Right atrium auricular region (tissue), 2 donors: ENCODE measurements at regions not wholly inside any gene's neighbourhood (a gene's known extent, or its start where the extent isn't known, plus 50 kb on each side); places are given as distances from the start of the nearest gene placed in this dataset.

Experiments used
- DNase-seq: peaks from one replicate; pipeline ENCODE4 v3.0.0-alpha.2; 2019; ENCODE audit warnings: low spot score
- H3K27ac ChIP-seq, 2 donors: fragments of 200-600 bp; sonication (generic); 1 replicate in 1 of 2; 2 replicates in 1 of 2; pipeline ENCODE4 v1.5.1; 2016 to 2019
- H3K27me3 ChIP-seq, 2 donors: fragments of 200-600 bp; sonication (generic); one replicate each; pipeline versions ENCODE4 v1.5.1 to v1.6.0; 2017 to 2019
- H3K36me3 ChIP-seq: fragments of 200-600 bp; sonication (generic); one replicate; pipeline ENCODE4 v1.5.1; 2016
- H3K4me1 ChIP-seq, 2 donors: fragments of 200-600 bp; sonication (generic); one replicate each; pipeline versions ENCODE4 v1.5.1 to v1.6.0; 2017 to 2019
- H3K4me3 ChIP-seq, 2 donors: fragments of 200-600 bp; sonication (generic); 1 replicate in 1 of 2; 2 replicates in 1 of 2; pipeline ENCODE4 v1.5.1; 2017 to 2019; ENCODE audit warnings: mild to moderate bottlenecking in 1 of 2, moderate library complexity in 1 of 2
- H3K9me3 ChIP-seq, 2 donors: fragments of 200-600 bp; sonication (generic); one replicate each; pipeline ENCODE4 v1.5.1; 2019
- TF ChIP-seq, protein P1 (sequence below), 2 donors: fragments of 200-600 bp; sonication (generic); IDR thresholded peaks; one replicate each; pipeline ENCODE4 v1.5.1; 2019; ENCODE audit warnings: antibody characterized with exemption in 2 of 2

DNA sequence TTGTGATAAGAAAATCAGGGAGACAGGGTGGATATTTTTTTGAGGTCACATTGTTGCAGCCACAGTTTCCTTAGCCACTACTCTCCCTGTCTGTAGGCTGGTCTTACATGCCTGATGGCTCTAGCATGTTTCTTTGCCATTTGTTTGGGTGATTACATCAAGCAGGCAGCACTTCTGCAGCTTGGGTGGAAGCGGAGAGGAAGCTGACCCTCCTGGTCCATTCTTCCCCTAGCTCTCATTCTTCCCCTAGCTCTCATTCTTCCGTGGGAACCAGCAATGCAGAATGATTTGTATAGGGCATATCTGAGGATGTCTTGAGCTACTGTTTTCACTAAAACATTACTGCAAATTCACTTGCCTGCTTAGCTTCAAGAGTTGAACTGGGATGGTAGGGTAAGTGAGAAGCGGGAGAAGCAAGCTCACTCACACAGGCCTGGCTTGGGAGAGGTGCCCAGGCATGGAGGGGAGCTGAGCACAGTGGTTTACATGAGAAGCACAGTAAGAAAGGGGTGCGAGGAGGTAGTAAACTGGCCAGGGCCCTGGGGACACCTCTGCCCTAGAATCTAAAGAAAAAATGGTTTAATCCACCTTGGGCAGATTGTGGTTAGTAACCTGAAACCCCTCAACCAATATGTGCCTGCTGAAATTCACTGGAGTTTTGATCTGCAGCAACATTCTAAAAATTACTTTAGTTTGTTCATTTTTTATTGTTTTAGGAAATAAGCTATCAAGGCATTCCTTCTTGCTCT lies 538.9 kb downstream of the RFC3 start:
- Histone ChIP-seq H3K4me1 (no peaks in the 10 kb centered on the region), H3K36me3 (no peaks in the 10 kb centered on the region), H3K9me3 (no peaks in the 10 kb centered on the region), H3K27ac (no peak overlapping the region), H3K27me3 (no peaks in the 10 kb centered on the region), H3K4me3 (no peak overlapping the region)
- DNase-seq = no peak
- TF ChIP-seq, protein P1, sequence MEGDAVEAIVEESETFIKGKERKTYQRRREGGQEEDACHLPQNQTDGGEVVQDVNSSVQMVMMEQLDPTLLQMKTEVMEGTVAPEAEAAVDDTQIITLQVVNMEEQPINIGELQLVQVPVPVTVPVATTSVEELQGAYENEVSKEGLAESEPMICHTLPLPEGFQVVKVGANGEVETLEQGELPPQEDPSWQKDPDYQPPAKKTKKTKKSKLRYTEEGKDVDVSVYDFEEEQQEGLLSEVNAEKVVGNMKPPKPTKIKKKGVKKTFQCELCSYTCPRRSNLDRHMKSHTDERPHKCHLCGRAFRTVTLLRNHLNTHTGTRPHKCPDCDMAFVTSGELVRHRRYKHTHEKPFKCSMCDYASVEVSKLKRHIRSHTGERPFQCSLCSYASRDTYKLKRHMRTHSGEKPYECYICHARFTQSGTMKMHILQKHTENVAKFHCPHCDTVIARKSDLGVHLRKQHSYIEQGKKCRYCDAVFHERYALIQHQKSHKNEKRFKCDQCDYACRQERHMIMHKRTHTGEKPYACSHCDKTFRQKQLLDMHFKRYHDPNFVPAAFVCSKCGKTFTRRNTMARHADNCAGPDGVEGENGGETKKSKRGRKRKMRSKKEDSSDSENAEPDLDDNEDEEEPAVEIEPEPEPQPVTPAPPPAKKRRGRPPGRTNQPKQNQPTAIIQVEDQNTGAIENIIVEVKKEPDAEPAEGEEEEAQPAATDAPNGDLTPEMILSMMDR (IDR thresholded peaks at IDR 0.05) = no peak

DNA sequence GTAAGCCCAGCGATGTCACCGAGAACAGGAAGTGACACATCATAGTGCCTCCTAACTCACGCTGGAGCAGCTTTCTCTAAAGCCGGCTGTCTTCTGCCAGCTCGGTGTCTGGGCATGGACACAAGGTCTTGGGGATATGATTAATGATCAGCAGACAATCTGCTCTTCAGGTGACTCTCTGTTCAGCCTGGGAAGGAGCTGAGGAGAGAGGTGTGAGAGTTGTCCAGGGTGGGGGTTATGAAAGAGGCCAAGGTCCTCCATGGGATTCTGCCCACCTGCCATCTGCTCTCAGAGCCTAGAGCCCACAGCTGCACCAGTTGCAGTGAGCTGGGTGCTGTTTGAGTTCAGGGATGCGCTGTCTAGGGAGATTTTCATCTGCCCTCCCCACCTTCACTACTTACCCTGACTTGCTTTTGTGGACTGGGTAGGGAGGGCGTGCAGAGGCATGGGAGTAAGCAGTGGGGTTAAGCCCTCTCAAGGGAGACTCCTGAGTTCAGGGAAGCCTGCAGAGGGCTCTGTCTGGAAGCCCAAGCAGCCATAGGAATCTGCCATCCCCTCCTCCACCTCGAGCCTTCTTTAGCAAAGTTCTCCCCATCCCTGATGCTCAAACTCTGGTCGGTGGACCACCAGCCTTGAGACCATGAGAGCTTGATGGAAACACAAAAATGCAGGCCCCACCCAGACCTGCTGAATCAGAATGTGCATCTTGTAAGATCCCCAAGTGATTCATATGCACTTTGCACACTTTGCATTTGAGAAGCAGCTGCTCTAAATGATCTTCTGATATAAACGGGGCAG lies 539.7 kb downstream of the RFC3 start:
- Histone ChIP-seq H3K9me3 (no peaks in the 10 kb centered on the region), H3K27ac (no peak overlapping the region), H3K4me1 (no peaks in the 10 kb centered on the region), H3K27me3 (no peaks in the 10 kb centered on the region), H3K4me3 (no peak overlapping the region), H3K36me3 (no peaks in the 10 kb centered on the region)
- DNase-seq = no peak
- TF ChIP-seq, protein P1 (IDR thresholded peaks at IDR 0.05) = no peak

DNA sequence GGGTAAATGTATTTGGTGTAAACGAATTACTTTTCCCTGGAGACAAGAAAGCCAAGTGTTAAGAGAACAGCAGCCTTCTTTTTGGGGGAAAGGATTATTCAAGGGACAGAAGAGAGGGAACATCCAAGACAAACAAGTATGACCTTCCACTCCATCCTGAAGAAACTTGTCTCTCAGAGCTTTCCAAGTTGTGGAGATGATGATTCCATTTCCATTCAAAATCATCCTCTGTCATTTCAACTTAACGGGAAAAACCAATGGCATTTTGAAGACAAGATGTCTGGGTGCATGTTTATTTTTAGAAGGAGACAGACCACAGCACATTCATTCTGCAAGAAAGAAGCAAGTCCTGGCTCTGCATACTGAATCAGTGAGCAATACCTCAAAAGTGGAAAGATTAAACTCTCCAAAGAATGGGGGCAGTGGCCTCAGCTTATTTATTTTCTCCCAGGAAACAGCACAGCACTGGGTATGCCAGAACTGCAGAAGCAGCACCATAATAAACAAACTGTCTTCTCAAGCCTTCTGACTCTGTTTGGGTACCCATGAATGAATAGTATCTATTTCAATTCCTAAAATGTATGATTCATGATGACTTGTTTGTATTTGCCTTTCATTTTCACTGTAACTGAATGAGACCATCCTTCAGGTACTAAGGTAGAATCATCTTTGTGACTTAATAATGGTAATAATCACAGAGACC lies 541.0 kb downstream of the RFC3 start:
- Histone ChIP-seq H3K4me3 (no peak overlapping the region), H3K4me1 (no peaks in the 10 kb centered on the region), H3K36me3 (no peaks in the 10 kb centered on the region), H3K27ac (no peak overlapping the region), H3K9me3 (no peaks in the 10 kb centered on the region), H3K27me3 (no peaks in the 10 kb centered on the region)
- DNase-seq = no peak
- TF ChIP-seq, protein P1 (IDR thresholded peaks at IDR 0.05) = no peak

DNA sequence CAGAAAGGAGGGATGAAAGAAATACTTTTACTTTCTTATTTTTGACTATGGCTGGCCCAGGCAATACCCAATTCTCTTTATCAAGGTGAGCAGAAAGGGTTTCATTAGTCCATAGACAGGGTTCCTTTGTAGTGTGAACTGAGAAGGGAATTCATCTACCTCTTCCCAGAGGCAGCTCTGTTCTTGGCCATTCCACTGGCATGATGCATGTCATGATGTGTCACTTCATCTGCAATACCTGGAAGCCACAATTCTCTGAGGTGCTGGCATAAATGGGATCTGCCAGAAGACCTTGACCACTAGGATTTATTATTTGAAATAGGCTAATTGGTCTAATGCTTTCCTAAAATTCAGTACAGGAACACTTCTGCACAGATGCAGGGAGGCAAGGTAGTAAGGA lies 542.8 kb downstream of the RFC3 start:
- no peaks in the 10 kb centered on the region for H3K27me3 ChIP-seq
- H3K27ac ChIP-seq = no peak overlapping the region
- H3K9me3 ChIP-seq = no peaks in the 10 kb centered on the region
- no peaks in the 10 kb centered on the region for H3K36me3 ChIP-seq
- no peak for DNase-seq
- no peaks in the 10 kb centered on the region for H3K4me1 ChIP-seq
- no peak overlapping the region for H3K4me3 ChIP-seq
- TF ChIP-seq, protein P1 (IDR thresholded peaks at IDR 0.05) = no peak

DNA sequence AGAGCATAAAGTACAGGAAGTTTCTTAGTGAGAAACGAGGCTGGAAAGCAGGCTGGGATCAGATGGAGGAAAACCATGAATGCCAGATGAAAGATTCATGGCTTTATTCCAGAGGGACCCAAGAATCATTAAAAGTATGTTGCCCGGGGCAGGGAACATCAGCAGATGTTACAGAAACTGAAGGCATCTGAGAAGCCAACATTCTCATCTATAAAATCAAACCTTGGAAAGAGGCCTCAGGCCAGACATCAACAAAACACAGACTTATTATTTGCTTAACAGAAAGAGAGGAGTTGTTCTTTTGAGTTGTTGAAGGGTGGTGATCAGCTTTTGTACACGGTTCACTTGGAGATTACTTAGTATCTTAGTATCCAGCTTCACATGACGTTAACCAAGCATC lies 543.6 kb downstream of the RFC3 start:
- Histone ChIP-seq H3K9me3 (peaks cover 0 to 4% of the 10 kb centered on the region in 2 donors), H3K36me3 (no peaks in the 10 kb centered on the region), H3K4me3 (no peak overlapping the region), H3K27ac (no peak overlapping the region), H3K27me3 (no peaks in the 10 kb centered on the region), H3K4me1 (no peaks in the 10 kb centered on the region)
- no peak for DNase-seq
- TF ChIP-seq, protein P1 (IDR thresholded peaks at IDR 0.05) = no peak
